Hepatocyte (in vitro differentiated cells): ENCODE measurements at regions not wholly inside any gene's neighbourhood (a gene's known extent, or its start where the extent isn't known, plus 50 kb on each side); places are given as distances from the start of the nearest gene placed in this dataset.
A peak's percentile ranks its signal among the peaks of the same experiment; 100 is the strongest.

Source experiments
- DNase-seq: peaks from one replicate; pipeline ENCODE4 v3.0.0-alpha.2; 2016; ENCODE audit warnings: low spot score
- H2AFZ ChIP-seq: fragments of 200-600 bp; sonication (generic); 2 replicates; pipeline ENCODE4 v1.6.0; 2016; ENCODE audit warnings: antibody characterized with exemption, mild to moderate bottlenecking
- H3K27ac ChIP-seq: fragments of 200-600 bp; sonication (generic); 2 replicates; pipeline ENCODE4 v1.5.1; 2016; ENCODE audit warnings: mild to moderate bottlenecking
- H3K27me3 ChIP-seq: fragments of 200-600 bp; sonication (generic); 2 replicates; pipeline ENCODE4 v1.6.1; 2016
- H3K36me3 ChIP-seq: fragments of 200-600 bp; sonication (generic); replicated peaks from 2 replicates; pipeline ENCODE4 v1.5.1; 2016; ENCODE audit warnings: low read depth; ENCODE audit not compliant: insufficient read depth
- H3K4me1 ChIP-seq: fragments of 200-600 bp; sonication (generic); 2 replicates; pipeline ENCODE4 v1.5.1; 2016; ENCODE audit warnings: mild to moderate bottlenecking, moderate library complexity; ENCODE audit not compliant: insufficient read depth
- H3K4me2 ChIP-seq: fragments of 200-600 bp; sonication (generic); 2 replicates; pipeline ENCODE4 v1.6.0; 2016
- H3K4me3 ChIP-seq: fragments of 200-600 bp; sonication (generic); 2 replicates; pipeline ENCODE4 v1.5.1; 2016; ENCODE audit warnings: mild to moderate bottlenecking
- H3K79me2 ChIP-seq: fragments of 200-600 bp; sonication (generic); 2 replicates; pipeline ENCODE4 v1.6.0; 2017; ENCODE audit warnings: mild to moderate bottlenecking
- H3K9me2 ChIP-seq: fragments of 200-600 bp; sonication (generic); replicated peaks from 2 replicates; pipeline ENCODE4 v1.6.0; 2017; ENCODE audit warnings: mild to moderate bottlenecking; ENCODE audit not compliant: insufficient read depth
- H3K9me3 ChIP-seq: fragments of 200-600 bp; sonication (generic); 2 replicates; pipeline ENCODE4 v1.5.1; 2016; ENCODE audit warnings: low read depth, mild to moderate bottlenecking
- H4K20me1 ChIP-seq: fragments of 200-600 bp; sonication (generic); 2 replicates; pipeline ENCODE4 v1.6.0; 2016; ENCODE audit warnings: mild to moderate bottlenecking; ENCODE audit not compliant: insufficient read depth, poor library complexity, severe bottlenecking
- CTCF ChIP-seq: fragments of 200-600 bp; sonication (generic); IDR thresholded peaks from 2 replicates; pipeline ENCODE4 v1.5.1; 2016; ENCODE audit warnings: antibody characterized with exemption, mild to moderate bottlenecking; ENCODE audit not compliant: poor library complexity
- EZH2 ChIP-seq: fragments of 200-600 bp; sonication (generic); IDR thresholded peaks from 2 replicates; pipeline ENCODE4 v1.6.1; 2016; ENCODE audit warnings: antibody characterized with exemption, mild to moderate bottlenecking, borderline replicate concordance
- EZH2phosphoT487 ChIP-seq: fragments of 200-600 bp; sonication (generic); IDR thresholded peaks from one replicate; pipeline ENCODE4 v1.6.1; 2018; ENCODE audit warnings: antibody characterized with exemption, mild to moderate bottlenecking, low read depth, moderate library complexity; ENCODE audit not compliant: unreplicated experiment, severe bottlenecking
- WGBS: methylation state at CpG from one replicate; pipeline ENCODE4 v1.1.6; 2016; ENCODE audit warnings: low lambda C conversion rate; ENCODE audit errors: missing lambda C conversion rate; 5-methylcytosine and 5-hydroxymethylcytosine counted together

GRCh38 chr2:103288696-103289095 lies 526.9 kb downstream of the TMEM182 start:
- Histone ChIP-seq H3K9me3 (no peaks in the 10 kb centered on the region), H4K20me1 (no peaks in the 10 kb centered on the region), H3K4me2 (no peak overlapping the region), H3K79me2 (no peaks in the 10 kb centered on the region), H3K9me2 (no peaks in the 10 kb centered on the region), H3K27me3 (no peaks in the 10 kb centered on the region), H3K27ac (no peak overlapping the region), H3K4me3 (no peak overlapping the region), H3K4me1 (peaks cover 5% of the 10 kb centered on the region), H3K36me3 (no peaks in the 10 kb centered on the region), H2AFZ (no peak overlapping the region)
- TF ChIP-seq EZH2, result no peak
- TF ChIP-seq EZH2phosphoT487, result no peak
- TF ChIP-seq CTCF, result no peak
- no peak for DNase-seq
- WGBS, result 75% methylated on average over 5 of the region's 5 CpGs

GRCh38 chr2:103289105-103289725 lies 527.4 kb downstream of the TMEM182 start:
- Histone ChIP-seq H3K9me3 (no peaks in the 10 kb centered on the region), H3K4me1 (peaks cover 5% of the 10 kb centered on the region), H3K27ac (no peak overlapping the region), H3K4me3 (no peak overlapping the region), H3K27me3 (no peaks in the 10 kb centered on the region), H3K9me2 (no peaks in the 10 kb centered on the region), H4K20me1 (no peaks in the 10 kb centered on the region), H3K79me2 (no peaks in the 10 kb centered on the region), H3K36me3 (no peaks in the 10 kb centered on the region), H2AFZ (no peak overlapping the region), H3K4me2 (no peak overlapping the region)
- WGBS, result 38% methylated on average over 5 of the region's 5 CpGs
- DNase-seq, result no peak
- TF ChIP-seq EZH2 (no peak), CTCF (peak; percentile 54), EZH2phosphoT487 (no peak)

- 45% methylated on average over 6 of the region's 6 CpGs for WGBS
- Histone ChIP-seq H3K79me2 (no peaks in the 10 kb centered on the region), H4K20me1 (no peaks in the 10 kb centered on the region), H3K4me1 (peaks cover 5% of the 10 kb centered on the region), H3K4me2 (peak overlapping the region; percentile 71), H3K9me2 (no peaks in the 10 kb centered on the region), H3K9me3 (no peaks in the 10 kb centered on the region), H3K4me3 (no peak overlapping the region), H3K27me3 (no peaks in the 10 kb centered on the region), H3K36me3 (no peaks in the 10 kb centered on the region), H3K27ac (no peak overlapping the region), H2AFZ (no peak overlapping the region)
- peak; percentile 12 for TF ChIP-seq CTCF
- TF ChIP-seq EZH2, result no peak
- TF ChIP-seq EZH2phosphoT487, result no peak
- DNase-seq, result no peak
These were observed 530.7 kb downstream of the TMEM182 start for GRCh38 chr2:103292573-103292972.
